Skin epidermis (tissue), 12 donors: ENCODE measurements at regions not wholly inside any gene's neighbourhood (a gene's known extent, or its start where the extent isn't known, plus 50 kb on each side); places are given as distances from the start of the nearest gene placed in this dataset.
"Not testable (repeated sequence)": the region's sequence is repeated elsewhere in the genome, so short reads cannot be mapped to it uniquely, and the experiment has no call there.

Source experiments
- H3K27ac ChIP-seq, 21 experiments: fragments of 200-600 bp; sonication (generic) in 11 of 21; one replicate each; pipeline ENCODE4 v1.5.0; 2020; ENCODE audit warnings: mild to moderate bottlenecking in 3 of 21, inconsistent platforms in 2 of 21, moderate library complexity in 2 of 21
- H3K4me3 ChIP-seq, 7 experiments: fragments of 200-600 bp; sonication (generic) in 2 of 7; one replicate each; pipeline ENCODE4 v1.5.0; 2020; ENCODE audit warnings: inconsistent platforms in 2 of 7, mild to moderate bottlenecking in 2 of 7, moderate library complexity in 1 of 7

DNA sequence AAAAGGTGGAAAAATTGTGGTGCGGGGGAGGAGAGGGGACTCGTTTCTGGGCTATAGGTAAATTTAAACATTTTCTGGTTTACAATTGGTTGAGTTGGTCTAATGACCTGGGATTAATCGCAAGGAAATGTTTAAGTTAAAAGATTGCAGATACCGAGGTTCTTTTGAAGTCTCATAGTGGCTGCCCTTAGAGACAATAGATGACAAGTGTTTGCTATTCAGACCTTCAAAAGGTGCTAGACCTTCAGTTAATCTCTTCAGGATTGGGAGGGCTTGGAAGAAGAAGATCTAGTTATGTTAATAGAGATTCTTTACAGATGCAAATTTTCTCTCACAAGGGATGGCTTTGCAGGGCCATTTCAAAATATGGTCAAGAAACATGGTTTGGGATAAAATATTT lies 2286.1 kb upstream of the AGA start:
- no peak overlapping the region for H3K4me3 ChIP-seq
- H3K27ac ChIP-seq, result no peak overlapping the region

DNA sequence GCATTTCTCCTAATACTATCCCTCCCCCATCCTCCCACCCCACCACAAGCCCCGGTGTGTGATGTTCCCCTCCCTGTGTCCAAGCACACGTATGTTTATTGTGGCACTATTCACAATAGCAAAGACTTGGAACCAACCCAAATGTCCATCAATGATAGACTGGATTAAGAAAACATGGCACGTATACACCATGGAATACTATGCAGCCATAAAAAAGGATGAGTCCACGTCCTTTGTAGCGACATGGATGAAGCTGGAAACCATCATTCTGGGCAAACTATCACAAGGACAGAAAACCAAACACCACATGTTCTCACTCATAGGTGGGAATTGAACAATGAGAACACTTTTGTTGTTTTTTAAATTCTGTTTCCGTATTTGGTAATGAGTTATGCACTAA lies 2294.6 kb upstream of the AGA start:
- not testable (repeated sequence) for H3K27ac ChIP-seq, H3K4me3 ChIP-seq

DNA sequence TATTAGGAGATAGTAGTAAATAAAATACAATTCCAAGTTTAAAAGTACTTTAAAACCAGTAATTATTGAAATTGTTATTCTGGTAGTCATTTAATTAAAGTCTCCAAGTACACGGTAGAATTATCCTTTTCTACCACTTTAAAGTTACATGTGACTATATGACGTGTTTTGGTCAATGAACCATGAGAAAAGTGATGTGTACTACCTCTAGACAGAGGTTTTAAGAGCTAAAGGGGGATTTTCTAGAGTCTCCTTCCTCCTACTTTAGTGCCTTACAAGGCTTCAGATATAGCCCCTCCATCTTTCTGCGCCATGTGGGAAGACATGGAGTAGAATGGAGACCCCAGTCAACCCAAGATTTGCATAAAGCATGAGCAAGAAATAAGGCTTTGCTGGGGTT lies 2296.6 kb upstream of the AGA start:
- no peak overlapping the region for H3K4me3 ChIP-seq
- no peak overlapping the region for H3K27ac ChIP-seq

DNA sequence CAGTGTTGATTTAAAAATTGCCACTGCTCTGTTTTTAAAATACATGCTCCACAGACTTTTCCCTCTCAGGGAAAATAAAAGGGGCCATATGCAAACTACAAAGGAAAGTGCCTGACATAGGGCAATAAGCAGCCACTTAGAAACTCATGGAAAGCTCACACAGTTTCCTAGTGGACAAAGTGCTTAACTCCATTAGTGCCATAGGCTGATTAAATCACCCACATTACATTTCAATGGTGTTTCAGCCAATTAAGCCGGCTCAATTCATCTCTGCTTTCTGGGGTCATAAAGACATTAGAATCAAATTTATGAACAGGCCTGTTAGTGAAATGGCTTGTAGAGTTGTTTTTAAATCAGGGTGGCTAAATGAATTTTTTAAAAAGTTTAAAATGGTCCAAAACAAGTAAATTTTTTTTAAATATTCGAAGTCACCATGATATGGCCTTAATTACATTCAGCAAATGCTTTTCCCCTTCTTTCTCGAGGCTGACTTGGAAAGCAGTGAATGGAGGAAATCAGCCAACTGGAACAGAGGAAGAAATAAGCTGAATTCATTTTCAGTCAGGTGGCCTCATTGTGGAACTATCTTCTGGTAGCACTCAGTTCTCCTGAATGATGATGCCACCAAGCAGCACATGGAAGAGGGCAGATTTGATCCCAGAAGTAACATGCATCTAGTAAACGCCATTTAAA lies 2305.1 kb upstream of the AGA start:
- no peak overlapping the region for H3K27ac ChIP-seq
- H3K4me3 ChIP-seq, result no peak overlapping the region

DNA sequence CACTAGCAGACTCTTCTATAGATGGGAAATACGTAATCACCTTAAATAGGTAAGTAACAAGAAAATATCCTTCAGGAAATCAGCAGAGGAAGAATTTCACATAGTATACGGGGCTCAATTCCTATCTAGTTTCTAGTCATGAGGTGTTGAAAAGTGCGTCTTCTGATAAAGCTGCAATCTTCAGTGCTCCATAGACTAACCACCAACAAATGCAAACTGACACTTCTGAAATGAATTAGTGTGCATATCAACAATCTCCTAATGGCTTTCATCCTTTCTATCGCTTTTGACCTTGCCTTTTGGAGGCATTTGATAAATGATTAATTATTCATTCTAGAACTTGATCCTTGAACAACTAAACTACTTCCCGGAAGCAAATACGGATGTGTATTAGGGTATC lies 2306.6 kb upstream of the AGA start:
- Histone ChIP-seq H3K4me3 (no peak overlapping the region), H3K27ac (no peak overlapping the region)

DNA sequence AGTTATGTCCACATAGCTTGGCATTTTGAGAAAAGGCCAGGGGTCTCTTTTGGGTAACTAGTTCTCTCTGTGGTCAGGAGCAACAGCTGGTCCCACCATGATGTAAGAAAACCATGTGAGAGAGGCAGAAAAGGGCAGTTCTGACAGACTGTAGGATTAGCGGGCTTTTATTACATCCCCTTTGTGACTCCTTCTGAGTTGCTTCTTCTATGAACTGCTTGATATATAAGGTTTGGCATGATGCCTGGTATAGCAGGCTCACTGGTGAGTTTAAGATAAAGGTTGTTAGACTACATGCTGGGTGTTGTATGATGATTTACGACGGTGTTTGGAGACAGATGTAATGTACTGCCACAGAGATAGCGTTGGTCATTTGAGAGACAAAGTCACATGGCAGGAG lies 2308.1 kb upstream of the AGA start:
- H3K4me3 ChIP-seq, result no peak overlapping the region
- H3K27ac ChIP-seq, result no peak overlapping the region

DNA sequence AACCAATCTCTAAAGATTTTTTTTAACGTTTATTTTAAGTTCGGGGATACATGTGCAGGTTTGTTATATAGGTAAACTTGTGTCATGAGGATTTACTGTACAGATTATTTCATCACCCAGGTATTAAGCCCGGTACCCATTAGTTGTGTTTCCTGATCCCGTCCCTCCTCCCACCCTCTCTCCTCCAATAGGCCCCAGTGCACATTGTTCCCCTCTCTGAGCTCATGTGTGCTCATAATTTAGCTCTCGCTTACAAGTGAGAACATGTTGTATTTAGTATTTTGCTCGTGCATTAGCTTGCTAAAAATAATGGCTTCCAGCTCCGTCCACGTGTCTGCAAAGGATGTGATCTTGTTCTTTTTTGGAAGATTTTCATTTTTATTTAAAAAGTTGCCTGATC lies 2309.4 kb upstream of the AGA start:
- no peak overlapping the region for H3K4me3 ChIP-seq
- H3K27ac ChIP-seq, result no peak overlapping the region

DNA sequence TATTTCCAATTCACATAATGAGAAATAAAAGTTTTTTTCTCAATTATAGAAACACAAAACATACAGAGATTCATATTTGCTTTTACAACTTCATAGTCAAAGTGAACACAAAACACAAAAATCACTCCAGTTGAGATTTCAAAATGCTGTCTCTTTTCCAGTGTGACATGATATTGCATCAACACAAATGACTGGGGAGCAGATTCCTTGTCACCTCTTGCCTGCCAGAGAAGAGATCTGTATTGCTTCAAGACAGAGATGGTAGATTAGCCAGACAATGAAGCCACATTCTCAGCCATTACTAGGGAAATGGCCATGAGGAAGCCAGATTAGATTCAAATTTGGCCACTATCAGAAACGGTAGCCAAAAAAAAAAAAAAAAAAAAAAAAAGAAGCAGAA lies 2313.1 kb upstream of the AGA start:
- Histone ChIP-seq H3K27ac (no peak overlapping the region), H3K4me3 (no peak overlapping the region)

DNA sequence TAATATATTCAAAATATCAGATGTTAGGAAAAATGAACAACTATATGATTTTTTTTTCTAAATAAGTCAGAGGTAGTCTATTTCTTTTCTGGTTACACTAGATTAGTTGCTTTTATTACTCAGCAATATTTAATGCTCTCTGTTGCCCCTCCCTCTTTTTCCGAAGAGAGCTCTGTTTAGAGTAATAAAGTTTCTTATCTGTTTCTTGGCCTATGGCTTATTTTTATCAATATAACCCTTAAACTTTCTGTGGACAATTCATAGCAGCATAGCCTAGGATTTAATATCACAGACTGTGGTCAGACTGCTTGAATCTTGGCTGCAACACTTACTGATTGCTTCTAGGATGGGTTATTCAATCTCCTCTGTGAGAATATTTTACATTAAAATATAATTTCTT lies 2315.4 kb upstream of the AGA start:
- H3K27ac ChIP-seq, result no peak overlapping the region
- no peak overlapping the region for H3K4me3 ChIP-seq

DNA sequence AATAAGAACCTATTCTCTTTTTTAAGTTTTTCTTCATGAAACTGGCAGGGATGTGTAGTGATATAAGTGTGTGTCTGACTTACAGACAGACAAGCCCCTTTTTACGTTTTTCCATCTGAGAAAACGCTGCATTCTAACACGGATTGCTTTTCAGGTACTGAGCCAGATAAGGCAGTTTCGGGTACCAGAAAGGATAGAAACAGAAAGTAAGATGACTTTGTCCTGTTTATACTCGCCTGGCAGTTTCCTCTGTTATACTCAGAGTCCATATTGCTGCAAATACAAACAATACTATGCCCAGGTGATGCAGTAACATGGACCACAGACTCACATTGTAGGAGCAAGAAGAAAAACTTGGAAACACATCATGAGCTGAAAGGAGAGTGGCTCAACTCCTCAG lies 2320.6 kb upstream of the AGA start:
- Histone ChIP-seq H3K27ac (no peak overlapping the region), H3K4me3 (no peak overlapping the region)

DNA sequence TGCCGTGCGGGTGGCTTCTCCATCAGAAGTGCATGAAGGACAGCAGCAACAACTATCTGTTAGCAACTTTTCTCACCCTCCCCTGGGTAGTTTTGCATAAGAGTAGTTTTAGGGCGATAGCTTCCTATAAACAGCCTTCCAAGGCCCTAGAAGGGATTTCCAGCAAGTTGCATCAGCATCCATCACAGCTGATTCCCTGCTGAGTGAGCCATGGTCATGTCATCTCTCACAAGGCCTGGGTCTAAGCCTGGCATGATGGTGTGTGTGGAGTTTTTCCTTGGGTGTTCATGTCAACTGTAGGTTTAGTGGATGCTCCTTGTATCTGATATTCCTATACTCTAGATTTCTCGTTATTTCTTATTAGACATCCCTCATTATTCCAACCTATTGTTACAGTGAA lies 2324.7 kb upstream of the AGA start:
- no peak overlapping the region for H3K4me3 ChIP-seq
- no peak overlapping the region for H3K27ac ChIP-seq

DNA sequence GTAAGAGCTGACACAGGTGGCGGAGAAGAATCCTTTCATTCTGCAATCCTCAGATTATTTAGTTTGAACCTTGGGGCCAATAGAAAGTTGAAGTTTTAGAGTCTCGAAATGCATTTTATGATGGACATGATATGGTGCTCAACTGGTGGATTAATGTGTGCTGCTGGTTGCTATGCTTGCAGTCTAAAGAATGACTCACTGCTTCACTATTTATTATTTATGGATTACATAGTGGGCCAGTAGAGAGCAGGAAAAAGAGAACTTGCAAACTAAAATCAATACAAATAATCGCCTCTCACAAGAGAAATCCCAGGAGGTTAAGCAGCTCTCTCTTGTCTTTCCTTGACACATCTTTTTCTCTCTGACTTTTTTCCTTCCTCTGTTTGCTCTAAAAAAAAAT lies 2326.8 kb upstream of the AGA start:
- Histone ChIP-seq H3K27ac (no peak overlapping the region), H3K4me3 (no peak overlapping the region)

DNA sequence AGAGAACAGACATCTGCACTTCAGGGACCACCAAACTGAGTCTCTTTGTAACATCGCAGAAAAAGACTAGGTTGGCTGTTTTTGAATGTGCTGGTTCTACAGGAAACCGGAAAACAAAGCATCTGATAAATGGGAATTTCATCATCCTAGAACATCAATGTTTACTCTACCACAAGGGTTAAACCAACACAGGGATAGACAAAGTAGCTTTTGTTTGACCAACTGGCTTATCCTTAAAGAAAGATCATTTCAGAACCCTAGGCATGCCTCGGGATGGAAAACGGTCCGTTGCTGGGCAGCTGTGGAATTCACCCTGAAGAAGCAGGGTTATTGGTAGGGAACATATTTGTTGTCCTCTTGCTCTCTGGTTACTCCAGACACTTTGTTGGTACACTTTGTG lies 2355.5 kb upstream of the AGA start:
- Histone ChIP-seq H3K27ac (no peak overlapping the region), H3K4me3 (no peak overlapping the region)

DNA sequence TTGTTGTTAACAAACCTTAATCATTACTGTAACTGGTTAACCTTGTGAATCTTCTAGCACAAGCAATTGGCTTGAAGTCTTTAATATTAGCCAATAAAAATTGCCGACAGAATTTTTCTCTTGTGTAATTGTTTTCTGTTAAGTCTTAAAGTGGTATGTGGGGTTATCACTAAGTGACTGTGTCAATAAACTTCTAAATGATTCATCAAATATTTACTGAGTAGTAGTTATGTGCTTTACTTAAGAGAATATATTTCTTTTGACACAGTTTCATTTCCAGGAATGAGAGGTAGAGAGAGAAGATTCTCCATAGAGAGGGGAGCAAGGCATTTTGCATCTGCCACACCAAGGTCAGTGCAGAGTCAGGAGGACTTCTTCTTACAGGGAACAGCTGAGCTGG lies 2361.6 kb upstream of the AGA start:
- Histone ChIP-seq H3K27ac (no peak overlapping the region), H3K4me3 (no peak overlapping the region)

DNA sequence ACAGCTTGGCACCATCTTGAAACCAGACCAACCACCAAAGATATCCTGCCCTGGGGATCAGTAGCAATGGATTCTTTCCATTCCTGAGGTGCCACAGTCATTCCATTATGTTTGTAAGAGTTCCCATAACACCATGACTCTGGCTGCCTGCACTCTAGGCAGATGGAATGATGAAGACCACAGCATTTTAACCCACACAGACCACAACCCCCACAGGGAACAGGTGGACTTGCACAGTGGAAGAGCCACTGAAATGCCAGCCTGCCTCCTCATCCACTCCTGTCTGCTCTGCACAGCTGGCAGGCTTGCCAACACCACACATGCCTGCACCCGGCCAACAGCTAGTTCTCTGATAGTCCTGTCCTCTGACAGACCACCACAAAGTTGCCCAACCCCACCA lies 2362.2 kb upstream of the AGA start:
- Histone ChIP-seq H3K4me3 (no peak overlapping the region), H3K27ac (no peak overlapping the region)

DNA sequence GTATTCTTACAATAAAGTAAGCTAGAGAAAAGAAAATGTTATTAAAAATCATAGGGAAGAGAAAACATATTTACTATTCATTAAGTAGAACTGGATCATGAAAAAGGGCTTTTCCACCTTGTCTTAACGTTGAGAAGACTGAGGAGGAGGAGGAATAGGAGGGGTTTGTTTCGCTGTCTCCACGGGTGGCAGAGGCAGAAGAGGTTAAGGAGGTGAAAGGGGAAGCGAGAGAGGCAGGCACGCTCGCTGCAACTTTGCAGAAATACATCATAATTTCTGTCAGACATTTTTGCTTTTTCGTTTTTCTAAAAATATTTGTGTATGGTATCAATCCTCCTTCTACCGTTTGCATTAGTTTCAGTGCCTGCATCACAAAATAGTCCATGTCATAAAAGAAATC lies 2375.1 kb upstream of the AGA start:
- no peak overlapping the region for H3K27ac ChIP-seq
- H3K4me3 ChIP-seq, result no peak overlapping the region

DNA sequence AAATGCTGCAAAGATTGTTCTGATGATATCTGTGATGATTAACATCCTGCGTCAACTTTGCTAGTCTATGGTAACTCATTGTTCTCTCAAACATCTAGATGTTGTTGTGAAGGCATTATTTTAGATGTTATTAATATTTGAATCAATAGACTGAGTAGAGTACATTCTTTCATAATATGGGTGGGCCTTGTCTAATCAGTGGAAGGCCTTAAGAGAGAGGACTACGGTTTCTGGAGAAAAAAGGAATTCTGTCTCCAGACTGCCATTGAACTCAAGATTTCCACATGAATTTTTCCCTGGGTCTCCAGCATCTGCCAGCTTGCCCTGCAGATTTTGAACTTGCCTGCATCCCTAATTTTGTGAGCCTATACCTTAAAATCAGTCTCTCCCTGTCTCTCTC lies 2381.1 kb upstream of the AGA start:
- no peak overlapping the region for H3K4me3 ChIP-seq
- no peak overlapping the region for H3K27ac ChIP-seq

DNA sequence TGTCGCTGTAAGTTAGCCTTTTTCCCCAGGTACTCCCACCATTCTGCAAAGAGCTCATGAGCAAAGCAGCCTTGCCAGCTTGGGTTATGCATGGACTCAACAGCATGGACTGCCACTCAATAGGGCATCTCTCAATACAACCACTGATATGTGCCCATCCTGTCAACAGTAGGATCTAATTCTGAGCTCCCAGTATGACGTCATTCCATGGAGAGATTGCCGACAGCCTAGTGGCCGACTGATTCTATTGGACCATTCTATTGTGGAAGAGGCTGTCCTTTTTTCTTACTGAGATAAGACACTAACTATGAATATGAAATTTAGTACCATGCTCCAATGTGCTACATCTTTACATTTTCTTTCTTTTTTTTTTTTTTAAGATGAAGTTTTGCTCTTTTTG lies 2389.0 kb upstream of the AGA start:
- H3K27ac ChIP-seq, result no peak overlapping the region
- H3K4me3 ChIP-seq, result no peak overlapping the region

DNA sequence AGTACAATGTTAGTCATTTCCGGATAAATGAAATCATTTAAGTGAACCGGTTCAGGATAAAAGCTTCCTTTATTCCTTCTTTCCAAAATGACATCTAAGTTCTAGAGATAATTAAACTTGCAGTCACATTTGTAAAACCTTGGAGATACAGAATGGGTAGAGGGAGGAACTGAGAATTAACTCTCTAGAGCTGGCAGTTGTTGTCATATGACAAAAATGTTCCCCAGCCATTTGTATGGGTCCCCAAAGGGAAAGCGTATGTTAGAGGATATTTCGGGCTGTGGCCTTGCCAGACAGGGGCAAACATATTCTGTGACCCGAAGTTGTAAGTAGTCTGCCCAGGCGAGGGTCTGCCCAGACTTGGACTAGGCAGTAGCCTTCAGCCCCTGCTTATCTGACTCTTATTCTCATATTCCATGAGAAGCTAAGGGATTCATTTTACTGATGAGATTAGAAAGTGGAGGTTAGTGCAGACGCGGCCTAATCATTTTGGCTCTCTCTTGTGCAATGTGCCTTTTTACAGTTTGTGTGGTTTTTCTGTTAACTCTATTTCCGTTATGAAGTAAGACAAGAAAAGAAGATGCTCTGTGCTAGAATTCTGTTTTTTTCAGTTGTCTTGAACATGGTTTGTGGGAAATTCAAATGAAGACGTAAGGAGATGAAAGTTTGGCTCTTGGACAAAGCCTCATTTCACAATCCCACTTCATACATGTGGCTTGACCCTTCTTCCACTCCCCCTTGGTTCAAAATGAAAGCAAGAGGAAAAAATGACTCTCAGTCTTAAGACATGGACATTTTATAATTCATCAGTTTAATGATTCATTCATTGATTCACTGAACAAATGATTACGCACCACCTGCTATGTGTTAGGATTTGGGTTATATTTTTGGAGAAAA lies 2394.2 kb upstream of the AGA start:
- Histone ChIP-seq H3K27ac (no peak overlapping the region), H3K4me3 (no peak overlapping the region)

DNA sequence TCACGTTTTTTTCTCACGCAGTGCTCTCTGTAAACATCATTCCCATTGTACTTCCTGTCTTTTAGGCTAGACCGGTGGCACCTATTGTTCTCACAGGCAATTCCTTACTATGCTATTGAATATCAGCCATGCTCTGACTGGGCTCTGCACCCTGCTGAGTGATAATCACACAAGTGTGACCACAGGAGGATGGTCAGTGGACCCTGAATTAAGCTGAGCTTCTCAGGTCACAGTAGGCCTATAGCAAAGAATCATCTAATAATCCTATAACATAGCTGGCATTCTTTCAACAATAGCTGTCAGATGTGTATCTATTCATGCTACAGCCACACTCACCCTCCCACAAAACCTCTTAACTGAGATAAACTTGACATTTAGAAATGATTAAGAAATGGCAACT lies 2399.8 kb upstream of the TENM3 start:
- H3K4me3 ChIP-seq, result no peak overlapping the region
- H3K27ac ChIP-seq, result no peak overlapping the region

DNA sequence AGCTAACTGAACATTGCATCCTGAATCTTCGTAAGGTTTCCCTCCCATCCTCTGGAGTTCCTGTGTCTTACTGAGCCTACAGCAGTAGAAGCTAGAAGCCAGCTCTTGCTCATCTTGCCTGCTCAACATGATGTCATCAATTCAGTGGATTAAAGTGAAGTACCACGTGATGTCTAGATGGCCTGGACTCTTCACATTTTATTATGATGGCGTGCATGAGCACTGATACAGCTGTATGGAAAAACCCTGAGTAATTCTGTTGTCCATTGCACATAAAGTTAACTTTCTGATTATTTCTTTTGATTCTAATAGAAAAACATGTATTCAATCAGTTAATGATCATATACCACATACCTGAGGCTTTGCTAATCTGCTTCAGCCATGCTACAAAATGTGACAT lies 2387.7 kb upstream of the TENM3 start:
- no peak overlapping the region for H3K4me3 ChIP-seq

DNA sequence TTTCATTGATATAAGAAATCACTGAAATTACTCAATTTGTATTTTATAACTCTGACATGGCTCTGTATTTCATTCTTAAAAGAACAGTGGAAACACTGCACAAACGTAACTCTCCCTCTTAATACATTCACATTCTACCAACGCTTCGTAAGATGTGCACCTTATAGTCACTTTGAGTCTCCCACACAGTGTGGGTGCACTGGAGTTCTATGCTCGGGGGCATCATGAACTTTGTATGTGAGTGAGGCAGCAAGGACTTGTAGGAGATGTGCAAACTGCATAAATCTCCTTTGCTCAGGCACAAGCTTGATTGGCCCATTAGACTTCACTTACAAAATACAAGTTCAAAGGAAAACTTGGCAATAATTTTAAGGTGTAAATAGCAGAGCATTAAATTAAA lies 2385.0 kb upstream of the TENM3 start:
- Histone ChIP-seq H3K27ac (no peak overlapping the region), H3K4me3 (no peak overlapping the region)

More for the DNA sequence above, 2387.7 kb upstream of the TENM3 start:
- H3K27ac ChIP-seq, result no peak overlapping the region
